PC-3 (cell line): ENCODE measurements at regions not wholly inside any gene's neighbourhood (a gene's known extent, or its start where the extent isn't known, plus 50 kb on each side); places are given as distances from the start of the nearest gene placed in this dataset.

Source experiments
- CTCF ChIP-seq: fragments of 300-600 bp; sonication (generic); conservative IDR thresholded peaks from 2 replicates; pipeline ENCODE4 v1.5.1; 2017; ENCODE audit warnings: antibody characterized with exemption, low read depth, mild to moderate bottlenecking, low read length
- EZH2 ChIP-seq: fragments of 300-600 bp; sonication (generic); IDR thresholded peaks from one replicate; pipeline ENCODE4 v1.6.1; 2017; ENCODE audit warnings: antibody characterized with exemption, mild to moderate bottlenecking, low read length; ENCODE audit not compliant: unreplicated experiment

- TF ChIP-seq CTCF (no peak), EZH2 (no peak)
These were observed 210.5 kb downstream of the SH3BGRL start for GRCh38 chrX:81412428-81412827.
